Testis (tissue), 2 donors: ENCODE measurements at regions not wholly inside any gene's neighbourhood (a gene's known extent, or its start where the extent isn't known, plus 50 kb on each side); places are given as distances from the start of the nearest gene placed in this dataset.

Experiments
- POLR2A ChIP-seq: fragments of 450-650 bp; IDR thresholded peaks from one replicate; pipeline ENCODE4 v1.6.1; 2017; ENCODE audit warnings: antibody characterized with exemption, mild to moderate bottlenecking, moderate library complexity
- TF ChIP-seq, protein P1 (sequence below), 3 experiments: fragments of 450-650 bp in 2 of 3; fragments of 200-600 bp in 1 of 3; sonication (generic) in 1 of 3; IDR thresholded peaks; one replicate each; pipeline ENCODE4 v1.5.1; 2016 to 2019; ENCODE audit warnings: antibody characterized with exemption in 3 of 3, mild to moderate bottlenecking in 2 of 3, moderate library complexity in 1 of 3

DNA sequence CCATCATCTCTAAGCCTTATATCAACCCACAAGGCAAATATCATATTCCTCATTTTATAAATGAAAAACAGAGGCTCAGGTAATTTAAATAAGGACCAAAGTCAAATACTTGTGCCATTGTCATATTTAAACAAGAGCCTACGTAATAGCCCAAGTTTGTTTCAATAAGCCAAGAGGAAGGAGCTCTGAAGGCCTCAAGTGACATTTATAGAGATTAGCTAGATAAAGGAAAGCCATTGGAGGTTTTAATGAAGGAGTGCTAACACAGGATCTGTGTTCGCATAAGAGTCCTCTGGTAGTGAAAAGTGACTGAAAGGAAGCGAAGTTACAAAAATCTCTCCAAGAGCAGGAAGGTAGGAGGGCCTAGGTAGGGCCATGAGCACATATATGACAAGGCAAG is 384.9 kb upstream of the NOCT start:
- TF ChIP-seq, protein P1, sequence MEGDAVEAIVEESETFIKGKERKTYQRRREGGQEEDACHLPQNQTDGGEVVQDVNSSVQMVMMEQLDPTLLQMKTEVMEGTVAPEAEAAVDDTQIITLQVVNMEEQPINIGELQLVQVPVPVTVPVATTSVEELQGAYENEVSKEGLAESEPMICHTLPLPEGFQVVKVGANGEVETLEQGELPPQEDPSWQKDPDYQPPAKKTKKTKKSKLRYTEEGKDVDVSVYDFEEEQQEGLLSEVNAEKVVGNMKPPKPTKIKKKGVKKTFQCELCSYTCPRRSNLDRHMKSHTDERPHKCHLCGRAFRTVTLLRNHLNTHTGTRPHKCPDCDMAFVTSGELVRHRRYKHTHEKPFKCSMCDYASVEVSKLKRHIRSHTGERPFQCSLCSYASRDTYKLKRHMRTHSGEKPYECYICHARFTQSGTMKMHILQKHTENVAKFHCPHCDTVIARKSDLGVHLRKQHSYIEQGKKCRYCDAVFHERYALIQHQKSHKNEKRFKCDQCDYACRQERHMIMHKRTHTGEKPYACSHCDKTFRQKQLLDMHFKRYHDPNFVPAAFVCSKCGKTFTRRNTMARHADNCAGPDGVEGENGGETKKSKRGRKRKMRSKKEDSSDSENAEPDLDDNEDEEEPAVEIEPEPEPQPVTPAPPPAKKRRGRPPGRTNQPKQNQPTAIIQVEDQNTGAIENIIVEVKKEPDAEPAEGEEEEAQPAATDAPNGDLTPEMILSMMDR (IDR thresholded peaks at IDR 0.05): no peak
- no peak for TF ChIP-seq POLR2A
